Ascending aorta (tissue), 2 donors: ENCODE measurements at regions not wholly inside any gene's neighbourhood (a gene's known extent, or its start where the extent isn't known, plus 50 kb on each side); places are given as distances from the start of the nearest gene placed in this dataset.

ENCODE experiments used
- DNase-seq, 2 donors: peaks; one replicate each; pipeline ENCODE4 v3.0.0-alpha.2; 2019; ENCODE audit warnings: low spot score in 2 of 2
- H3K27ac ChIP-seq, 2 donors: fragments of 200-600 bp; sonication (generic); one replicate each; pipeline ENCODE4 v1.5.1; 2016 to 2017; ENCODE audit warnings: mild to moderate bottlenecking in 1 of 2
- H3K27me3 ChIP-seq: fragments of 200-600 bp; sonication (generic); one replicate; pipeline ENCODE4 v1.5.1; 2017
- H3K36me3 ChIP-seq, 2 donors: fragments of 200-600 bp; sonication (generic); one replicate each; pipeline ENCODE4 v1.5.1; 2016
- H3K4me1 ChIP-seq, 2 donors: fragments of 200-600 bp; sonication (generic); one replicate each; pipeline ENCODE4 v1.5.1; 2016 to 2017; ENCODE audit warnings: mild to moderate bottlenecking in 1 of 2
- H3K4me3 ChIP-seq, 2 donors: fragments of 200-600 bp; sonication (generic); one replicate each; pipeline ENCODE4 v1.5.1; 2016 to 2017; ENCODE audit warnings: mild to moderate bottlenecking in 1 of 2
- H3K9me3 ChIP-seq, 2 donors: fragments of 200-600 bp; sonication (generic); one replicate each; pipeline ENCODE4 v1.5.1; 2016
- CTCF ChIP-seq, 3 experiments: fragments of 200-600 bp in 2 of 3; fragments of 450-650 bp in 1 of 3; sonication (generic) in 2 of 3; IDR thresholded peaks; one replicate each; pipeline ENCODE4 v1.5.1; 2016 to 2019; ENCODE audit warnings: antibody characterized with exemption in 3 of 3, mild to moderate bottlenecking in 1 of 3, moderate library complexity in 1 of 3
- intact Hi-C: fragments of 100-400 bp; cut with DNase I; formaldehyde crosslinking; loops from one replicate; pipeline ENCODE4 v1.15.1; 2023

- intact Hi-C loops = no loop called here
- H3K27ac ChIP-seq = no peak overlapping the region
- DNase-seq = no peak
- no peak overlapping the region for H3K4me3 ChIP-seq
- no peaks in the 10 kb centered on the region for H3K27me3 ChIP-seq
- H3K36me3 ChIP-seq = no peaks in the 10 kb centered on the region
- TF ChIP-seq CTCF (IDR thresholded peaks at IDR 0.05) = no peak
- H3K9me3 ChIP-seq = no peaks in the 10 kb centered on the region
- no peaks in the 10 kb centered on the region for H3K4me1 ChIP-seq
Measured at GRCh38 chr1:232273011-232273410, 356.9 kb downstream of the SIPA1L2 start.

- no peaks in the 10 kb centered on the region for H3K27me3 ChIP-seq
- no peaks in the 10 kb centered on the region for H3K4me1 ChIP-seq
- no peaks in the 10 kb centered on the region for H3K36me3 ChIP-seq
- no peak for DNase-seq
- H3K9me3 ChIP-seq = no peaks in the 10 kb centered on the region
- no peak overlapping the region for H3K27ac ChIP-seq
- intact Hi-C loops = no loop called here
- no peak for TF ChIP-seq CTCF (IDR thresholded peaks at IDR 0.05)
- no peak overlapping the region for H3K4me3 ChIP-seq
Measured at GRCh38 chr1:232271991-232272589, 357.8 kb downstream of the SIPA1L2 start.

- Histone ChIP-seq H3K27ac (no peak overlapping the region), H3K36me3 (no peaks in the 10 kb centered on the region), H3K27me3 (no peaks in the 10 kb centered on the region), H3K4me3 (no peak overlapping the region), H3K4me1 (no peaks in the 10 kb centered on the region), H3K9me3 (no peaks in the 10 kb centered on the region)
- no peak for TF ChIP-seq CTCF (IDR thresholded peaks at IDR 0.05)
- intact Hi-C loops = no loop called here
- no peak for DNase-seq
Measured at GRCh38 chr1:232271299-232271698, 358.6 kb downstream of the SIPA1L2 start.

- no peaks in the 10 kb centered on the region for H3K27me3 ChIP-seq
- no peaks in the 10 kb centered on the region for H3K36me3 ChIP-seq
- no peaks in the 10 kb centered on the region for H3K9me3 ChIP-seq
- no peak for TF ChIP-seq CTCF (IDR thresholded peaks at IDR 0.05)
- intact Hi-C loops = no loop called here
- H3K4me1 ChIP-seq = no peaks in the 10 kb centered on the region
- H3K27ac ChIP-seq = no peak overlapping the region
- DNase-seq = no peak
- H3K4me3 ChIP-seq = no peak overlapping the region
Measured at GRCh38 chr1:232269988-232270387, 359.9 kb downstream of the SIPA1L2 start.

- intact Hi-C loops = no loop called here
- no peaks in the 10 kb centered on the region for H3K27me3 ChIP-seq
- no peaks in the 10 kb centered on the region for H3K4me1 ChIP-seq
- no peaks in the 10 kb centered on the region for H3K36me3 ChIP-seq
- H3K4me3 ChIP-seq = no peak overlapping the region
- DNase-seq = no peak
- no peaks in the 10 kb centered on the region for H3K9me3 ChIP-seq
- TF ChIP-seq CTCF (IDR thresholded peaks at IDR 0.05) = no peak
- no peak overlapping the region for H3K27ac ChIP-seq
Measured at GRCh38 chr1:232267837-232268598, 361.9 kb downstream of the SIPA1L2 start.
